SJCRH30 (cell line): ENCODE measurements at regions not wholly inside any gene's neighbourhood (a gene's known extent, or its start where the extent isn't known, plus 50 kb on each side); places are given as distances from the start of the nearest gene placed in this dataset.

ENCODE experiments used
- DNase-seq, 2 experiments: peaks; one replicate each; pipeline ENCODE4 v3.0.0-alpha.2; 2015 to 2020
- H3K27ac ChIP-seq: fragments of 250-450 bp; sonication (Bioruptor Pico); 2 replicates; pipeline ENCODE4 v1.5.1; 2020; ENCODE audit warnings: mild to moderate bottlenecking, moderate library complexity
- H3K27me3 ChIP-seq: fragments of 250-450 bp; sonication (Bioruptor Pico); 2 replicates; pipeline ENCODE4 v1.5.1; 2020; ENCODE audit warnings: mild to moderate bottlenecking, moderate library complexity
- H3K36me3 ChIP-seq: fragments of 250-450 bp; sonication (Bioruptor Pico); 2 replicates; pipeline ENCODE4 v1.5.1; 2020; ENCODE audit warnings: mild to moderate bottlenecking, moderate library complexity
- H3K4me1 ChIP-seq: fragments of 250-450 bp; sonication (Bioruptor Pico); 2 replicates; pipeline ENCODE4 v1.5.1; 2020; ENCODE audit warnings: mild to moderate bottlenecking, moderate library complexity
- H3K4me3 ChIP-seq: fragments of 250-450 bp; sonication (Bioruptor Pico); 2 replicates; pipeline ENCODE4 v1.5.1; 2020; ENCODE audit warnings: mild to moderate bottlenecking, moderate library complexity
- H3K9me3 ChIP-seq: fragments of 250-450 bp; sonication (Bioruptor Pico); replicated peaks from 2 replicates; pipeline ENCODE4 v1.5.1; 2020; ENCODE audit warnings: mild to moderate bottlenecking, moderate library complexity

DNA sequence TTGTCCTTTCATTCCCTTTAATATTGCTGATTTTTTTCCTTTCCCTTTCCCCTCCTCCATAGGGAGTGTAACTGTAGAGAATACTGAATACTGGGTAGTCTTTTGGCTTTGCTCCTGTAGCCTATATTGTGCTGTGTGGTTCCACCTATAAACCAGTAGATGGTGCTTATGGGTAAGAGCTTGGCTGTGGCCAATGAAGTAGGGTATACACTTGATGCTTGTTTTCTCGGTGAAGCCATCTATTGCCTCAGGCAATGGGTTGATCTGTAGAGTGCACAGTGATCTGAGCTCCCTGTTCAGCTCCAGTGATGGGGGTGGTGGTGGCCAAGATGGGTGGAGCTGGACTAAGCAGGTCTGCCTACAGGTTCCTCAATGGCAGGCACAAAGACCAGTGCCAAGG, 203.3 kb upstream of the IMPG1 start:
- H3K27ac ChIP-seq: no peak overlapping the region
- DNase-seq: peak; percentile 32 to 61
- H3K9me3 ChIP-seq: no peaks in the 10 kb centered on the region; the same call in 1 of the 2 replicates
- H3K36me3 ChIP-seq: no peaks in the 10 kb centered on the region
- no peaks in the 10 kb centered on the region for H3K4me1 ChIP-seq
- no peaks in the 10 kb centered on the region for H3K27me3 ChIP-seq
- no peak overlapping the region for H3K4me3 ChIP-seq

DNA sequence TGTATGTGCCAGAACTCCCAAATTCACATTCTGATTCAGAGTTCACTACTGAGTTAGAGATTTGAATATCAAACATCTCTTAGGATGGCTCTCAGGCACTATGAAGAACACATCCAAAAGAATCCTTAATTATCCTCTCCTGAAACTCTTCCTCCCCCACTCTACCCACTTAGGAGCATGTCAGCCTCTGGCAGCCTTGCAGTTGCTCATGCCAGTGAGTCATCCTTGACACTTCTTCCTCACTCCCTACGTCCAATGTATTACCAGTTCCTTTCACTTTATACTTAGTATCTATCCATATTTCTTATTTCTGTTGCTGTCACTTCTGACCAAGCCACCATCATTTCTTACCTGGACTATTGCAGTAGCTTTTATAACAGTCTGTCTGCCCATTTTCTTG, 192.0 kb upstream of the IMPG1 start:
- DNase-seq: peak in 1 of 2 experiments; percentile 24

GRCh38 chr6:76262240-76262639, 189.8 kb upstream of the IMPG1 start:
- H3K4me3 ChIP-seq: no peak overlapping the region
- peaks cover 5% of the 10 kb centered on the region for H3K9me3 ChIP-seq
- H3K27ac ChIP-seq: no peak overlapping the region
- no peaks in the 10 kb centered on the region for H3K36me3 ChIP-seq
- no peaks in the 10 kb centered on the region for H3K4me1 ChIP-seq
- no peak for DNase-seq
- no peaks in the 10 kb centered on the region for H3K27me3 ChIP-seq

More for the DNA sequence above, 192.0 kb upstream of the IMPG1 start:
- H3K4me1 ChIP-seq: peaks cover 9% of the 10 kb centered on the region
- H3K36me3 ChIP-seq: no peaks in the 10 kb centered on the region
- H3K27me3 ChIP-seq: no peaks in the 10 kb centered on the region
- peaks cover 11% of the 10 kb centered on the region for H3K9me3 ChIP-seq
- no peak overlapping the region for H3K27ac ChIP-seq
- H3K4me3 ChIP-seq: no peak overlapping the region

DNA sequence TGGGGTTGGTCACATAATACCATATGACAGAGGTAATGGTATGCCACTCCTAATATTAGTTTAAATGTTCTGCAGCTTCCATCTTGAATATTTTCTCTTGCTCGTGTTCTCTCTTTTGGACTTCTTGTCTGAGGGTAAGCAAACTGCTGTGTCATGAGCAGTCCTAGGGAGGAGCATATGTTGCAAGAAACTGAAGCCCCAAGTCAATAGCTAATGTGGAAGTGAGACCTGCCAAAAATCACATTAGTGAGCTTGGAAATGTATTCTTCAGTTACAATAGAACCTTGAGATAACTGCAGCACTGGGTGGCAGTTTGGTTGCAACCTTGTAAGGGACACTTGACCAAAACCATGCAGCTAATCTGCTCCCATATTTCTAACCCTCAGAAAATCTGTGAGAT, 178.2 kb upstream of the IMPG1 start:
- H3K27ac ChIP-seq: no peak overlapping the region
- H3K36me3 ChIP-seq: no peaks in the 10 kb centered on the region
- DNase-seq: no peak
- 0 out of 2 replicates have a peak, but pooled peaks cover 4% of the 10 kb centered on the region for H3K4me1 ChIP-seq
- no peaks in the 10 kb centered on the region for H3K27me3 ChIP-seq
- no peaks in the 10 kb centered on the region for H3K9me3 ChIP-seq
- no peak overlapping the region for H3K4me3 ChIP-seq

GRCh38 chr6:76247527-76247926, 175.1 kb upstream of the IMPG1 start:
- H3K27me3 ChIP-seq: no peaks in the 10 kb centered on the region
- no peaks in the 10 kb centered on the region for H3K9me3 ChIP-seq
- no peak for DNase-seq
- H3K4me3 ChIP-seq: no peak overlapping the region
- no peaks in the 10 kb centered on the region for H3K36me3 ChIP-seq
- H3K4me1 ChIP-seq: no peaks in the 10 kb centered on the region
- H3K27ac ChIP-seq: no peak overlapping the region

- H3K27me3 ChIP-seq: no peaks in the 10 kb centered on the region
- H3K4me1 ChIP-seq: no peaks in the 10 kb centered on the region
- H3K9me3 ChIP-seq: peaks cover 3% of the 10 kb centered on the region; the same call in 1 of the 2 replicates
- no peak overlapping the region for H3K27ac ChIP-seq
- no peaks in the 10 kb centered on the region for H3K36me3 ChIP-seq
- no peak overlapping the region for H3K4me3 ChIP-seq
- no peak for DNase-seq
These were observed 167.6 kb upstream of the IMPG1 start for GRCh38 chr6:76240092-76240491.

DNA sequence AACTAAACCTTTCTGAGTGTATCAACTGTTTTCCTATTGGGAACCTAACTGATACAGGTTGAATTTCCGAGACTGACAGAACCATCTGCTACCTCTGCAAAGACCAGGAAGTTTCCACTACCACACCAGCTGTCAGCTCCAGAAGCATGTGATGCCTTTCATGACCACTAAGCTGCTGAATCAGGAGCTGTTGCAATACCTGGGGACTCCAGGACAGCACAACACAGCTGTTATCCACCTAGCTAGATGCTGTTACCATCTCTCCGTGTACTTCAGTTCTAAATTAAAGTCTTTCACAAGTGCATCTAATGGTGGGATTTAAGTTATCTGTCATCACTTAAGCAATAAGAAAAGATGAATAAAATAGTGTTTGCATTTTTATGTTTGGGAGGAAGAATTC, 158.2 kb upstream of the IMPG1 start:
- no peaks in the 10 kb centered on the region for H3K36me3 ChIP-seq
- H3K4me3 ChIP-seq: no peak overlapping the region
- H3K27me3 ChIP-seq: no peaks in the 10 kb centered on the region
- peak overlapping the region; percentile 40; the same call in 1 of the 2 replicates for H3K27ac ChIP-seq
- H3K9me3 ChIP-seq: no peaks in the 10 kb centered on the region
- H3K4me1 ChIP-seq: peaks cover 11% of the 10 kb centered on the region
- DNase-seq: peak; percentile 84 to 92

GRCh38 chr6:76222189-76222588, 149.7 kb upstream of the IMPG1 start:
- Histone ChIP-seq H3K27ac (no peak overlapping the region), H3K36me3 (no peaks in the 10 kb centered on the region), H3K4me3 (no peak overlapping the region), H3K27me3 (no peaks in the 10 kb centered on the region), H3K9me3 (no peaks in the 10 kb centered on the region; the same call in 1 of the 2 replicates), H3K4me1 (peaks cover 3% of the 10 kb centered on the region; the same call in 1 of the 2 replicates)
- DNase-seq: no peak

- H3K9me3 ChIP-seq: no peaks in the 10 kb centered on the region; the same call in 1 of the 2 replicates
- peaks cover 3% of the 10 kb centered on the region; the same call in 1 of the 2 replicates for H3K4me1 ChIP-seq
- no peak overlapping the region for H3K27ac ChIP-seq
- no peaks in the 10 kb centered on the region for H3K36me3 ChIP-seq
- no peak overlapping the region for H3K4me3 ChIP-seq
- DNase-seq: no peak
- H3K27me3 ChIP-seq: no peaks in the 10 kb centered on the region
These were observed 149.1 kb upstream of the IMPG1 start for GRCh38 chr6:76221525-76221924.

GRCh38 chr6:76220805-76221204, 148.3 kb upstream of the IMPG1 start:
- no peaks in the 10 kb centered on the region for H3K36me3 ChIP-seq
- H3K27me3 ChIP-seq: no peaks in the 10 kb centered on the region
- peak; percentile 4 to 15 for DNase-seq
- no peak overlapping the region for H3K4me3 ChIP-seq
- peaks cover 3% of the 10 kb centered on the region; the same call in 1 of the 2 replicates for H3K4me1 ChIP-seq
- no peaks in the 10 kb centered on the region; the same call in 1 of the 2 replicates for H3K9me3 ChIP-seq
- no peak overlapping the region for H3K27ac ChIP-seq

GRCh38 chr6:76217606-76218005, 145.1 kb upstream of the IMPG1 start:
- no peak overlapping the region for H3K4me3 ChIP-seq
- H3K27ac ChIP-seq: no peak overlapping the region
- no peak for DNase-seq
- H3K4me1 ChIP-seq: no peaks in the 10 kb centered on the region
- H3K27me3 ChIP-seq: no peaks in the 10 kb centered on the region
- H3K36me3 ChIP-seq: no peaks in the 10 kb centered on the region
- H3K9me3 ChIP-seq: no peaks in the 10 kb centered on the region; the same call in 1 of the 2 replicates

DNA sequence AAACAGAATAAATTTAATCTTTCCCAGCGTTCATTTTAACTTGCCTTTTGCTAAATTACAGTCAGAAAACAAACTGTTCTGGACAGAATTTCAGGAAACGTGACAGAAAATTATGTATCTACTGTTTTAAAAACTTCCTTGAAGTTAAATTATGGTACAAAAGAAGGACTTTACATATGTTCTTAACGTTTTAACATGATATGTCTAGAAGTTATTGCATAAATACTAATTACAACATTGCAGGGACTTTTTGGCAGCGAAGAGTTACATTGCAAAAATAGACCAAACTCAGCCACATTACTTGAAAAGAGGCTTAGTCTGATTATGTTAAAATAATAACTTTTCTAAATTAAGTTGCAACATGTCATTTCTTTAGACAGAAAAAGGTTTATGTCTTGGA, 142.1 kb upstream of the IMPG1 start:
- Histone ChIP-seq H3K9me3 (no peaks in the 10 kb centered on the region), H3K4me3 (no peak overlapping the region), H3K27me3 (no peaks in the 10 kb centered on the region), H3K4me1 (no peaks in the 10 kb centered on the region), H3K36me3 (no peaks in the 10 kb centered on the region), H3K27ac (no peak overlapping the region)
- DNase-seq: no peak

DNA sequence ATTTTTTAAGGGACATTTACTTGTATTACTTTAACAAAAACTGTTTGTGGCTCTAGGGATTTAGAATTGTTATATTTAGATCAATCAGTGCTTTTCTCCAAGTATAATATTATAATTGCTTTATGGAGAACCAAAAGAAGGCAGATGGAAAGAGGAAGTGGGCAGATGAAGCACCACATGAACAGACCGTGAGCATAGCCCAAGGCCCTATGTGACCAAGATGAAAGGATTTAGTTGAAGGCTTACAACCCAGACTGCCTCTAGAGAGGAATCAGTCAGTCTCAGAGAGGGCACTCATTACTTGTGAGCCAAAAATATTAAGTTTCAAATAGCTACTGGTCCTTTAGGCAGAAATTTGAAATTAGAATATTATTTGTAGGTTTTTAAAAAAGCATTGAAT, 102.3 kb upstream of the IMPG1 start:
- Histone ChIP-seq H3K36me3 (no peaks in the 10 kb centered on the region), H3K4me1 (no peaks in the 10 kb centered on the region), H3K4me3 (no peak overlapping the region), H3K27ac (no peak overlapping the region), H3K9me3 (no peaks in the 10 kb centered on the region), H3K27me3 (no peaks in the 10 kb centered on the region)
- no peak for DNase-seq

DNA sequence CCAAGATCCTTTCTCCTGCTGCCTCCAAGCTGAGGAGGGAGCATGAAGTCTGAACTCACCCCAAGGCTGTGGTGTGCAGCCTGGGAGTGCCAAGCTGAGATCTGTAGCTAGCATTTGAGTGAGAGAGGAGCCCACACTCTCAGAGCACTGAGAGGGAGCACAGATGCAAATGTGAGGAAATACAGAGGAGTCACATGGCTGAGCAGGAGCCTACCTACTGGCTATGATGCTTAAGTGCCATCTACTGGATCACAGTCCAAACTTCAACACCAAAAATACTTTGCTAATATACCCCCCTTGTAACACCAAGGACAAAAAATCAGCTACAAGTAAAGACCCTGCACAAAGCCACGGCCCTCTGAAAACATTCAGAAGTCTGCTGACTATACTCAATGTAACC, 94.4 kb upstream of the IMPG1 start:
- peaks cover 28% of the 10 kb centered on the region for H3K4me1 ChIP-seq
- H3K9me3 ChIP-seq: peaks cover 8% of the 10 kb centered on the region; the same call in 1 of the 2 replicates
- DNase-seq: no peak
- H3K27ac ChIP-seq: peak overlapping the region; percentile 9; the same call in 1 of the 2 replicates
- H3K36me3 ChIP-seq: no peaks in the 10 kb centered on the region
- no peaks in the 10 kb centered on the region for H3K27me3 ChIP-seq
- H3K4me3 ChIP-seq: no peak overlapping the region

DNA sequence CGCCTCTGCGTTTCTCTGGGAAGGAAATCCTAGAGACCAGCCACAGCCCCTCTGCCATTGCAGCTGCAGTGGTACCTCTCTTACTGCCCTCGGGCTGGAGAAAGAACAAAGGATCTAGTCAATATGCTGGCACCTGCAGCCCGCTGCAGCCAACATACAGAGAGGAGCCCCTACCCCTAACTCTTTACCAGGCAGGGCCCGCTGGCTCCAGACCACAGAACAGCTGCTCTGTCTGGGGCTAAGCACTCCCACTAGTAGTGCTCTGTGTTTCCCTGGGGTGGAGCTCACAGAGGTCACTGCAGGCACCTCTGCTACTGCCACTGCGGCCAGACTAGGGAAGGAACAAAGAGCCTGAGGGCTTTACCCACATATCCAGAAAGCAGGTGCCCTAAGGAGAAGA, 93.8 kb upstream of the IMPG1 start:
- Histone ChIP-seq H3K36me3 (no peaks in the 10 kb centered on the region), H3K4me1 (peaks cover 31% of the 10 kb centered on the region), H3K9me3 (peaks cover 8% of the 10 kb centered on the region; the same call in 1 of the 2 replicates), H3K27me3 (no peaks in the 10 kb centered on the region), H3K27ac (peak overlapping the region; percentile 38), H3K4me3 (no peak overlapping the region)
- DNase-seq: peak; percentile 80 to 86

DNA sequence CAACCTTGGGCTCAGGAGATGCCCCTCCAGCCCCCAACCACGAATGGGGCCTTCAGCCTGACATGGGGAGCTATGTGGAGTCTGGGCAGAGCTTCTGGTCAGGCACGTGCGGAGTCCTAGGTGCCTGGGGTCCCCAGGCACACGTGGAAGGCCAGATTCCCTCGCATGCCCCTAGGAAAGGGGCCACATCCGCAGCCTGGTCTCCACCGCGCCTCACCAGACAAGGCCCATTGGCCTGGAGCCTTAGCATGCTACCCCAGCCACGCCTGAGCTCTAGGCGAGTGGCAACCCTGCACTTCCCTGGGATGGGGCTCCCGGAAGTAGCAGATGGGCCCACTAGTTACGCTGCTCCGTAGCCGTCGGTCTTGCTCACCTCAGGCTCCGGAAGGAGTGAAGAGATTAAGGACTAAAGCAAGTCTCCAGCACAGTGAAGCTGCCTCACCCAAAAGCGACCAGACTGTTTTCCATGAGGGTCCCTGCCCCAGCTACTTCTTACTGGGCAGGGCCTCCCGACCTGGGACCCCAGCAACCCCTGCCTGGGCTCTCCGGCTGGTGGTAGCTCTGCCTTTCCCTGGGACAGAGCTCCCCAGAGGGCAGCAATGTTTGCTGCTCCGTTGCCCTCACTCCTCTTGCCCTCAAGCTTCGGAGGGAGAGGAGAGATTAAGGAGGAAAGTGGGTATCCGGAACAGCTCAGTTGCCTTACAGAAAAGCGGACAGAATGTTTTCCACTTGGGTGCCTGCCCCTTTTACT, 93.2 kb upstream of the IMPG1 start:
- Histone ChIP-seq H3K27me3 (no peaks in the 10 kb centered on the region), H3K27ac (peak overlapping the region; percentile 38), H3K9me3 (peaks cover 8% of the 10 kb centered on the region; the same call in 1 of the 2 replicates), H3K36me3 (no peaks in the 10 kb centered on the region), H3K4me3 (no peak overlapping the region), H3K4me1 (peaks cover 33% of the 10 kb centered on the region)
- no peak for DNase-seq
